Glutamatergic neuron (in vitro differentiated cells): ENCODE measurements at regions not wholly inside any gene's neighbourhood (a gene's known extent, or its start where the extent isn't known, plus 50 kb on each side); places are given as distances from the start of the nearest gene placed in this dataset.

Experiments used
- DNase-seq: peaks from one replicate; pipeline ENCODE4 v3.0.0; 2022
- H3K27ac Mint-ChIP-seq: one replicate; pipeline ENCODE4 v1.8.0; 2020; ENCODE audit warnings: mild to moderate bottlenecking, mixed read lengths, inconsistent platforms; ENCODE audit not compliant: unreplicated experiment
- H3K27me3 Mint-ChIP-seq: one replicate; pipeline ENCODE4 v1.8.0; 2020; ENCODE audit warnings: mild to moderate bottlenecking, moderate library complexity, mixed read lengths, inconsistent platforms; ENCODE audit not compliant: unreplicated experiment
- H3K36me3 Mint-ChIP-seq: one replicate; pipeline ENCODE4 v1.8.0; 2020; ENCODE audit warnings: mild to moderate bottlenecking, mixed read lengths, inconsistent platforms; ENCODE audit not compliant: unreplicated experiment
- H3K4me1 Mint-ChIP-seq: one replicate; pipeline ENCODE4 v1.8.0; 2020; ENCODE audit warnings: mild to moderate bottlenecking, low read depth, mixed read lengths, inconsistent platforms; ENCODE audit not compliant: unreplicated experiment
- H3K4me3 Mint-ChIP-seq: one replicate; pipeline ENCODE4 v1.8.0; 2020; ENCODE audit warnings: mild to moderate bottlenecking, mixed read lengths, inconsistent platforms; ENCODE audit not compliant: unreplicated experiment
- H3K9me3 Mint-ChIP-seq: one replicate; pipeline ENCODE4 v1.8.0; 2020; ENCODE audit warnings: mild to moderate bottlenecking, moderate library complexity, mixed read lengths, inconsistent platforms; ENCODE audit not compliant: unreplicated experiment
- CTCF ChIP-seq: fragments of 200-600 bp; sonication (generic); IDR thresholded peaks from one replicate; pipeline ENCODE4 v1.5.0; 2021; ENCODE audit not compliant: partially characterized antibody, unreplicated experiment

- H3K4me3 Mint-ChIP-seq = no peak overlapping the region
- no peaks in the 10 kb centered on the region for H3K27me3 Mint-ChIP-seq
- no peak overlapping the region for H3K27ac Mint-ChIP-seq
- H3K36me3 Mint-ChIP-seq = no peaks in the 10 kb centered on the region
- H3K4me1 Mint-ChIP-seq = peaks cover 9% of the 10 kb centered on the region
- no peak for DNase-seq
- TF ChIP-seq CTCF = no peak
- peaks cover 3% of the 10 kb centered on the region for H3K9me3 Mint-ChIP-seq
These were observed 199.1 kb upstream of the IER5L start for GRCh38 chr9:129377181-129377580.

GRCh38 chr9:129375845-129376244 lies 197.8 kb upstream of the IER5L start:
- TF ChIP-seq CTCF = no peak
- no peak overlapping the region for H3K27ac Mint-ChIP-seq
- no peaks in the 10 kb centered on the region for H3K27me3 Mint-ChIP-seq
- no peak overlapping the region for H3K4me3 Mint-ChIP-seq
- no peaks in the 10 kb centered on the region for H3K36me3 Mint-ChIP-seq
- H3K4me1 Mint-ChIP-seq = peaks cover 7% of the 10 kb centered on the region
- peaks cover 3% of the 10 kb centered on the region for H3K9me3 Mint-ChIP-seq
- DNase-seq = no peak

GRCh38 chr9:129374651-129375050 lies 196.6 kb upstream of the IER5L start:
- peaks cover 4% of the 10 kb centered on the region for H3K36me3 Mint-ChIP-seq
- no peak for DNase-seq
- no peak overlapping the region for H3K27ac Mint-ChIP-seq
- no peak overlapping the region for H3K4me3 Mint-ChIP-seq
- no peak for TF ChIP-seq CTCF
- H3K4me1 Mint-ChIP-seq = peaks cover 7% of the 10 kb centered on the region
- peaks cover 3% of the 10 kb centered on the region for H3K9me3 Mint-ChIP-seq
- H3K27me3 Mint-ChIP-seq = no peaks in the 10 kb centered on the region

- Mint-ChIP-seq H3K9me3 (peaks cover 3% of the 10 kb centered on the region), H3K4me3 (no peak overlapping the region), H3K27ac (no peak overlapping the region), H3K27me3 (no peaks in the 10 kb centered on the region), H3K4me1 (peaks cover 5% of the 10 kb centered on the region), H3K36me3 (peaks cover 4% of the 10 kb centered on the region)
- no peak for TF ChIP-seq CTCF
- DNase-seq = no peak
These were observed 196.2 kb upstream of the IER5L start for GRCh38 chr9:129374231-129374630.

- Mint-ChIP-seq H3K4me1 (peaks cover 5% of the 10 kb centered on the region), H3K9me3 (peaks cover 7% of the 10 kb centered on the region), H3K4me3 (no peak overlapping the region), H3K36me3 (peaks cover 8% of the 10 kb centered on the region), H3K27ac (no peak overlapping the region), H3K27me3 (peaks cover 2% of the 10 kb centered on the region)
- TF ChIP-seq CTCF = no peak
- no peak for DNase-seq
These were observed 195.3 kb upstream of the IER5L start for GRCh38 chr9:129373361-129373760.
